Central memory CD8-positive, alpha-beta T cell (primary cell): ENCODE measurements at regions not wholly inside any gene's neighbourhood (a gene's known extent, or its start where the extent isn't known, plus 50 kb on each side); places are given as distances from the start of the nearest gene placed in this dataset.

Source experiments
- ATAC-seq: fragments of 150-1000 bp; cut with Tn5 transposase; replicated peaks from 2 replicates; pipeline ENCODE4 v1.10.0; 2022; ENCODE audit warnings: mild to moderate bottlenecking, moderate FRiP score, moderate number of reproducible peaks; ENCODE audit not compliant: poor library complexity, severe bottlenecking; ENCODE audit errors: extremely low read depth
- DNase-seq, 2 donors: peaks; one replicate each; pipeline ENCODE4 v3.0.0; 2021; ENCODE audit warnings: low spot score in 2 of 2
- H3K27ac Mint-ChIP-seq: one replicate; pipeline ENCODE4 v1.8.0; 2022; ENCODE audit warnings: low read depth, mild to moderate bottlenecking, moderate library complexity, mixed read lengths
- H3K27me3 Mint-ChIP-seq: one replicate; pipeline ENCODE4 v1.8.0; 2022; ENCODE audit warnings: mixed read lengths
- H3K36me3 Mint-ChIP-seq: one replicate; pipeline ENCODE4 v1.8.0; 2022; ENCODE audit warnings: mild to moderate bottlenecking, moderate library complexity, mixed read lengths; ENCODE audit not compliant: insufficient read depth
- H3K4me1 Mint-ChIP-seq: one replicate; pipeline ENCODE4 v1.8.0; 2022; ENCODE audit warnings: mixed read lengths
- H3K4me3 Mint-ChIP-seq: one replicate; pipeline ENCODE4 v1.8.0; 2022; ENCODE audit warnings: mild to moderate bottlenecking, moderate library complexity, mixed read lengths
- H3K9me3 Mint-ChIP-seq: one replicate; pipeline ENCODE4 v1.8.0; 2022; ENCODE audit warnings: mixed read lengths

GRCh38 chr6:156109713-156110112, 654.1 kb upstream of the NOX3 start:
- no peak overlapping the region for H3K4me3 Mint-ChIP-seq
- no peaks in the 10 kb centered on the region for H3K4me1 Mint-ChIP-seq
- H3K27me3 Mint-ChIP-seq = no peaks in the 10 kb centered on the region
- DNase-seq (no peak), ATAC-seq (no peak)
- no peaks in the 10 kb centered on the region for H3K36me3 Mint-ChIP-seq
- no peaks in the 10 kb centered on the region for H3K9me3 Mint-ChIP-seq
- no peak overlapping the region for H3K27ac Mint-ChIP-seq

- no peaks in the 10 kb centered on the region for H3K36me3 Mint-ChIP-seq
- no peak overlapping the region for H3K27ac Mint-ChIP-seq
- H3K27me3 Mint-ChIP-seq = no peaks in the 10 kb centered on the region
- ATAC-seq (no peak), DNase-seq (no peak)
- no peak overlapping the region for H3K4me3 Mint-ChIP-seq
- no peaks in the 10 kb centered on the region for H3K4me1 Mint-ChIP-seq
- no peaks in the 10 kb centered on the region for H3K9me3 Mint-ChIP-seq
These were observed 652.0 kb upstream of the NOX3 start for GRCh38 chr6:156107624-156108101.

- ATAC-seq (no peak), DNase-seq (no peak)
- Mint-ChIP-seq H3K9me3 (peaks cover 7% of the 10 kb centered on the region), H3K36me3 (no peaks in the 10 kb centered on the region), H3K4me3 (no peak overlapping the region), H3K27ac (no peak overlapping the region), H3K4me1 (no peaks in the 10 kb centered on the region), H3K27me3 (no peaks in the 10 kb centered on the region)
These were observed 646.5 kb upstream of the NOX3 start for GRCh38 chr6:156102129-156102528.

GRCh38 chr6:156098839-156099238, 643.2 kb upstream of the NOX3 start:
- Mint-ChIP-seq H3K4me3 (no peak overlapping the region), H3K27me3 (no peaks in the 10 kb centered on the region), H3K9me3 (peaks cover 7% of the 10 kb centered on the region), H3K4me1 (no peaks in the 10 kb centered on the region), H3K27ac (no peak overlapping the region), H3K36me3 (no peaks in the 10 kb centered on the region)
- DNase-seq = no peak
- no peak for ATAC-seq

GRCh38 chr6:156087487-156087886, 631.8 kb upstream of the NOX3 start:
- H3K27ac Mint-ChIP-seq = no peak overlapping the region
- no peak overlapping the region for H3K4me3 Mint-ChIP-seq
- H3K9me3 Mint-ChIP-seq = peaks cover 12% of the 10 kb centered on the region
- H3K36me3 Mint-ChIP-seq = no peaks in the 10 kb centered on the region
- DNase-seq = no peak
- H3K4me1 Mint-ChIP-seq = no peaks in the 10 kb centered on the region
- ATAC-seq = no peak
- no peaks in the 10 kb centered on the region for H3K27me3 Mint-ChIP-seq

GRCh38 chr6:156082012-156082411, 626.4 kb upstream of the NOX3 start:
- Mint-ChIP-seq H3K27ac (no peak overlapping the region), H3K36me3 (no peaks in the 10 kb centered on the region), H3K9me3 (no peaks in the 10 kb centered on the region), H3K4me1 (no peaks in the 10 kb centered on the region), H3K4me3 (no peak overlapping the region), H3K27me3 (no peaks in the 10 kb centered on the region)
- DNase-seq (no peak), ATAC-seq (no peak)

GRCh38 chr6:156080371-156080770, 624.7 kb upstream of the NOX3 start:
- no peak for DNase-seq
- ATAC-seq = no peak
- H3K36me3 Mint-ChIP-seq = no peaks in the 10 kb centered on the region
- no peak overlapping the region for H3K4me3 Mint-ChIP-seq
- H3K4me1 Mint-ChIP-seq = no peaks in the 10 kb centered on the region
- H3K27ac Mint-ChIP-seq = no peak overlapping the region
- H3K9me3 Mint-ChIP-seq = no peaks in the 10 kb centered on the region
- H3K27me3 Mint-ChIP-seq = no peaks in the 10 kb centered on the region

- Mint-ChIP-seq H3K4me1 (no peaks in the 10 kb centered on the region), H3K9me3 (peaks cover 4% of the 10 kb centered on the region), H3K27ac (no peak overlapping the region), H3K27me3 (no peaks in the 10 kb centered on the region), H3K36me3 (no peaks in the 10 kb centered on the region), H3K4me3 (no peak overlapping the region)
- DNase-seq (no peak), ATAC-seq (no peak)
These were observed 613.2 kb upstream of the NOX3 start for GRCh38 chr6:156068881-156069280.

GRCh38 chr6:156065849-156066248, 610.2 kb upstream of the NOX3 start:
- Mint-ChIP-seq H3K27me3 (no peaks in the 10 kb centered on the region), H3K36me3 (no peaks in the 10 kb centered on the region), H3K9me3 (no peaks in the 10 kb centered on the region), H3K27ac (no peak overlapping the region), H3K4me1 (no peaks in the 10 kb centered on the region), H3K4me3 (no peak overlapping the region)
- ATAC-seq (no peak), DNase-seq (no peak)

GRCh38 chr6:156062091-156062563, 606.5 kb upstream of the NOX3 start:
- ATAC-seq = no peak
- H3K27me3 Mint-ChIP-seq = peaks cover 8% of the 10 kb centered on the region
- peaks cover 6% of the 10 kb centered on the region for H3K9me3 Mint-ChIP-seq
- H3K36me3 Mint-ChIP-seq = no peaks in the 10 kb centered on the region
- no peak overlapping the region for H3K27ac Mint-ChIP-seq
- no peaks in the 10 kb centered on the region for H3K4me1 Mint-ChIP-seq
- no peak overlapping the region for H3K4me3 Mint-ChIP-seq
- DNase-seq = no peak

GRCh38 chr6:156061465-156061864, 605.8 kb upstream of the NOX3 start:
- peaks cover 8% of the 10 kb centered on the region for H3K27me3 Mint-ChIP-seq
- H3K4me1 Mint-ChIP-seq = no peaks in the 10 kb centered on the region
- ATAC-seq (no peak), DNase-seq (no peak)
- peaks cover 6% of the 10 kb centered on the region for H3K9me3 Mint-ChIP-seq
- no peak overlapping the region for H3K4me3 Mint-ChIP-seq
- no peaks in the 10 kb centered on the region for H3K36me3 Mint-ChIP-seq
- no peak overlapping the region for H3K27ac Mint-ChIP-seq

- peaks cover 7% of the 10 kb centered on the region for H3K9me3 Mint-ChIP-seq
- H3K4me3 Mint-ChIP-seq = no peak overlapping the region
- ATAC-seq (no peak), DNase-seq (no peak)
- no peak overlapping the region for H3K27ac Mint-ChIP-seq
- no peaks in the 10 kb centered on the region for H3K36me3 Mint-ChIP-seq
- peaks cover 8% of the 10 kb centered on the region for H3K27me3 Mint-ChIP-seq
- H3K4me1 Mint-ChIP-seq = no peaks in the 10 kb centered on the region
These were observed 604.4 kb upstream of the NOX3 start for GRCh38 chr6:156060013-156060412.

- no peaks in the 10 kb centered on the region for H3K36me3 Mint-ChIP-seq
- no peak overlapping the region for H3K4me3 Mint-ChIP-seq
- H3K9me3 Mint-ChIP-seq = peaks cover 16% of the 10 kb centered on the region
- H3K4me1 Mint-ChIP-seq = no peaks in the 10 kb centered on the region
- ATAC-seq = no peak
- H3K27me3 Mint-ChIP-seq = peaks cover 8% of the 10 kb centered on the region
- DNase-seq = no peak
- no peak overlapping the region for H3K27ac Mint-ChIP-seq
These were observed 602.7 kb upstream of the NOX3 start for GRCh38 chr6:156058356-156058755.

- Mint-ChIP-seq H3K9me3 (peaks cover 19% of the 10 kb centered on the region), H3K36me3 (no peaks in the 10 kb centered on the region), H3K4me1 (no peaks in the 10 kb centered on the region), H3K27me3 (peaks cover 8% of the 10 kb centered on the region), H3K27ac (no peak overlapping the region), H3K4me3 (no peak overlapping the region)
- DNase-seq = no peak
- no peak for ATAC-seq
These were observed 602.2 kb upstream of the NOX3 start for GRCh38 chr6:156057869-156058268.
